ENCODE measurements at regions not wholly inside any gene's neighbourhood (a gene's known extent, or its start where the extent isn't known, plus 50 kb on each side); places are given as distances from the start of the nearest gene placed in this dataset.

DNA sequence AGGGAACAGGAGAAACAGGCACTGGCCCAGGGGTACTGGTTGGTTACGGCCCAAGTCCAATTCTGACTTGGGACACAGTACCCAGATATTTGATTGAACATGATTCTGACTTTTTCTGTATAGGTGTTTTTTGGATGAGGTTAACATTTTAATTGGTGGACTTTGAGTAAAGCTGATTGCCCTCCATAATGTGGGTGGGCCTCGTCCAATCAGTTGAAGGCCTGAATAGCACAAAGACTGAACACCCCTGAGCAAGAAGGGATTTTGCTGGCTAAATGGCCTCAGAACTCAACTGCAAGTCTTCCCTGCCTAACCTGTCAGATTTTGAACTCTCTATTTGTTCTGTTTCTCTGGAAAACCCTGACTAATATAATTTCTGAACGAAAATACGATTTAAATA is 222.6 kb downstream of the TEX36 start:
- H3K4me1 ChIP-seq = no peaks in the 10 kb centered on the region
- no peak overlapping the region for H3K27ac ChIP-seq
- H3K27me3 ChIP-seq (replicated peaks in 1 of 7) = peaks cover 0 to 9% (median 0%) of the 10 kb centered on the region in 7 donors
- no peak overlapping the region for H3K4me3 ChIP-seq
- DNase-seq = no peak
- no peaks in the 10 kb centered on the region for H3K36me3 ChIP-seq
- H3K9me3 ChIP-seq = no peaks in the 10 kb centered on the region
- intact Hi-C loops (cut with DNase I; ENCODE audit: low total_unique reads) = no loop called here
- WGBS, 5 donors = 82 to 95% (median 91%) methylated on average over 4 of the region's 4 CpGs
- no peak for TF ChIP-seq POLR2A (IDR thresholded peaks at IDR 0.05)
- TF ChIP-seq POLR2AphosphoS5 (IDR thresholded peaks at IDR 0.05) = no peak
- TF ChIP-seq, protein P1, sequence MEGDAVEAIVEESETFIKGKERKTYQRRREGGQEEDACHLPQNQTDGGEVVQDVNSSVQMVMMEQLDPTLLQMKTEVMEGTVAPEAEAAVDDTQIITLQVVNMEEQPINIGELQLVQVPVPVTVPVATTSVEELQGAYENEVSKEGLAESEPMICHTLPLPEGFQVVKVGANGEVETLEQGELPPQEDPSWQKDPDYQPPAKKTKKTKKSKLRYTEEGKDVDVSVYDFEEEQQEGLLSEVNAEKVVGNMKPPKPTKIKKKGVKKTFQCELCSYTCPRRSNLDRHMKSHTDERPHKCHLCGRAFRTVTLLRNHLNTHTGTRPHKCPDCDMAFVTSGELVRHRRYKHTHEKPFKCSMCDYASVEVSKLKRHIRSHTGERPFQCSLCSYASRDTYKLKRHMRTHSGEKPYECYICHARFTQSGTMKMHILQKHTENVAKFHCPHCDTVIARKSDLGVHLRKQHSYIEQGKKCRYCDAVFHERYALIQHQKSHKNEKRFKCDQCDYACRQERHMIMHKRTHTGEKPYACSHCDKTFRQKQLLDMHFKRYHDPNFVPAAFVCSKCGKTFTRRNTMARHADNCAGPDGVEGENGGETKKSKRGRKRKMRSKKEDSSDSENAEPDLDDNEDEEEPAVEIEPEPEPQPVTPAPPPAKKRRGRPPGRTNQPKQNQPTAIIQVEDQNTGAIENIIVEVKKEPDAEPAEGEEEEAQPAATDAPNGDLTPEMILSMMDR (IDR thresholded peaks at IDR 0.05 in 8 of 11, conservative IDR thresholded peaks at IDR 0.05 in 3 of 11) = no peak

DNA sequence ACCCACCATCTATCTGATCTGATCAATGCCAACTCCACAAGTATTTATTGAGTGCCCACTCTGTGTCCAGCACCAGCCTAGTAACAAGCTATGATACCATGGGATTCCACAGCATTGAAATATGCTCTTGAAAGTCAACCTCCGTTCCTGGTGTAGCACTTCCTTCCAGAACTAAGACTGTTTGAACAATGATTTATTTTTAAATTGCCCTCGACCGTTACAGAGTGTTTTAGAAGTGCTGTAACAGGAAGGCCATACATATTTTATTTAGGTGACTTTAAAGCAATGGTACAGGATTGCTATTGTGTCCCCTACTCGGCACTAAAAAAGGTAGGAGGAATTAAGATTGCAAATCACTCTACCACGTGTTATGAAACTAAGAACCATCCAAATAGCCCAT is 225.6 kb downstream of the TEX36 start:
- intact Hi-C loops (cut with DNase I; ENCODE audit: low total_unique reads) = no loop called here

DNA sequence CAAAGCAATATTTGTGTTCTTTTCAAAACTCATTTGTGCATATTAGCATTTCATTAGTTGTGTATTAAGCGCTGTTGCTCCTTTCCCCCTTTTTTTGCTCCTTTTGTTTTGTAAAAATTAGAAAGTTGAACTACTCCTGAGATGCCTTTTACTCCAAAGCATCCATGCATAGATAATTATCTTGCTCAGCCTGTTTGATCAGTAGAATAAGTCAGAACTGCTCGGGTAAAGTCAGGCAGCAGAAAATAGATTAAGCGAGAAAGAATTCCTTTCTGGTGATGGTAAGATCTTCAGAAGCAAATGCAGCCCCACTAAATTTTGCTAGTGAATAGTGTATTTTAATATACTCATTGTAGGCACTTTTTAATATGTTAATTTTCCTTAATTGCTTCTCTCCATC is 227.1 kb downstream of the TEX36 start:
- TF ChIP-seq, protein P1 (IDR thresholded peaks at IDR 0.05 in 8 of 11, conservative IDR thresholded peaks at IDR 0.05 in 3 of 11) = no peak
- TF ChIP-seq POLR2A (IDR thresholded peaks at IDR 0.05) (no peak), POLR2AphosphoS5 (IDR thresholded peaks at IDR 0.05) (no peak)
- no peaks in the 10 kb centered on the region for H3K4me1 ChIP-seq
- WGBS, 5 donors = 77 to 86% (median 81%) methylated on average over 3 of the region's 3 CpGs

More for the DNA sequence above, 225.6 kb downstream of the TEX36 start:
- Histone ChIP-seq H3K9me3 (peaks cover 0 to 3% (median 0%) of the 10 kb centered on the region in 8 donors), H3K27ac (no peak overlapping the region), H3K36me3 (no peaks in the 10 kb centered on the region), H3K4me3 (no peak overlapping the region), H3K4me1 (no peaks in the 10 kb centered on the region), H3K27me3 (replicated peaks in 1 of 7) (peaks cover 0 to 28% (median 0%) of the 10 kb centered on the region in 7 donors)
- 8 to 14% (median 10%) methylated on average over 5 of the region's 5 CpGs for WGBS, 5 donors
- TF ChIP-seq POLR2AphosphoS5 (IDR thresholded peaks at IDR 0.05) = no peak
- TF ChIP-seq POLR2A (IDR thresholded peaks at IDR 0.05) = no peak
- TF ChIP-seq, protein P1 (IDR thresholded peaks at IDR 0.05 in 8 of 11, conservative IDR thresholded peaks at IDR 0.05 in 3 of 11) = no peak
- no peak for DNase-seq

DNA sequence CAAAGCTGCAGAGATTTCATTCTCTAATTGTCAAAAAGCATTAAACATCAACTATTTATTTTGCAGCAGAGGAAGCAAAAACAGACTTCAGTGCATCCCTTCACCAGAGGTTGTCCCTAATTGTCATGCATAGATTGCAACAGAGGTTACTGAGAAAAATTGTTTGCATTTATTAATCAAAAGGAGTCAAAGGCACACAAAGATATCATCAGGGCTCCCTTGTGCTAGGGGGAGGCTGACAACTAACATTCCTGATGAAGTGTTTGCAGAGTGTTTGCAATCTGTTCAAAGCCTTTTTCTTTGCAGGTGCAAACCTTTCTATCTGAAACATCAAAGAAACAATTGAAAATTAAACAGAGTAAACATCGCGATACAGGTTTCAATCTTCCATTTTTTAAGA is 227.5 kb downstream of the TEX36 start:
- Histone ChIP-seq H3K9me3 (peaks cover 0 to 4% (median 0%) of the 10 kb centered on the region in 8 donors), H3K27ac (no peak overlapping the region), H3K4me1 (no peaks in the 10 kb centered on the region), H3K27me3 (replicated peaks in 1 of 7) (peaks cover 0 to 28% (median 0%) of the 10 kb centered on the region in 7 donors), H3K36me3 (no peaks in the 10 kb centered on the region), H3K4me3 (no peak overlapping the region)
- DNase-seq = no peak
- WGBS, 5 donors = 69 to 81% (median 78%) methylated on average over 2 of the region's 2 CpGs
- intact Hi-C loops (cut with DNase I; ENCODE audit: low total_unique reads) = no loop called here
- TF ChIP-seq POLR2AphosphoS5 (IDR thresholded peaks at IDR 0.05) (no peak), POLR2A (IDR thresholded peaks at IDR 0.05) (no peak)
- TF ChIP-seq, protein P1 (IDR thresholded peaks at IDR 0.05 in 8 of 11, conservative IDR thresholded peaks at IDR 0.05 in 3 of 11) = no peak

More for the DNA sequence above, 227.1 kb downstream of the TEX36 start:
- peaks cover 0 to 28% (median 0%) of the 10 kb centered on the region in 7 donors for H3K27me3 ChIP-seq (replicated peaks in 1 of 7)
- peaks cover 0 to 4% (median 0%) of the 10 kb centered on the region in 8 donors for H3K9me3 ChIP-seq
- intact Hi-C loops (cut with DNase I; ENCODE audit: low total_unique reads) = no loop called here
- no peaks in the 10 kb centered on the region for H3K36me3 ChIP-seq
- DNase-seq = no peak
- H3K4me3 ChIP-seq = no peak overlapping the region
- H3K27ac ChIP-seq = no peak overlapping the region
